Brain microvascular endothelial cell (primary cell): ENCODE measurements at regions not wholly inside any gene's neighbourhood (a gene's known extent, or its start where the extent isn't known, plus 50 kb on each side); places are given as distances from the start of the nearest gene placed in this dataset.

Source experiments
- DNase-seq: peaks from one replicate; pipeline ENCODE4 v3.0.0-alpha.2; 2020
- H3K27ac ChIP-seq: fragments of 250-450 bp; sonication (Bioruptor Pico); 2 replicates; pipeline ENCODE4 v1.5.1; 2020; ENCODE audit warnings: mild to moderate bottlenecking, moderate library complexity
- H3K27me3 ChIP-seq: fragments of 250-450 bp; sonication (Bioruptor Pico); replicated peaks from 2 replicates; pipeline ENCODE4 v1.5.1; 2020; ENCODE audit warnings: mild to moderate bottlenecking
- H3K36me3 ChIP-seq: fragments of 250-450 bp; sonication (Bioruptor Pico); replicated peaks from 2 replicates; pipeline ENCODE4 v1.5.1; 2020; ENCODE audit warnings: mild to moderate bottlenecking
- H3K4me3 ChIP-seq: 2 replicates; pipeline ENCODE4 v1.5.1; 2011; ENCODE audit warnings: low read depth, mild to moderate bottlenecking, control low read depth, low read length, moderate library complexity
- in situ Hi-C: cut with HindIII; loops from 2 replicates; pipeline ENCODE4 v1.10.0; 2017; ENCODE audit warnings: low sequenced_read_pairs, low pct_ligation_motif_present
- TF ChIP-seq, protein P1 (sequence below): IDR thresholded peaks from 2 replicates; pipeline ENCODE4 v1.5.1; 2011; ENCODE audit warnings: low read depth, mild to moderate bottlenecking, moderate library complexity, low read length, control low read depth, inconsistent platforms; ENCODE audit errors: missing control alignments

DNA sequence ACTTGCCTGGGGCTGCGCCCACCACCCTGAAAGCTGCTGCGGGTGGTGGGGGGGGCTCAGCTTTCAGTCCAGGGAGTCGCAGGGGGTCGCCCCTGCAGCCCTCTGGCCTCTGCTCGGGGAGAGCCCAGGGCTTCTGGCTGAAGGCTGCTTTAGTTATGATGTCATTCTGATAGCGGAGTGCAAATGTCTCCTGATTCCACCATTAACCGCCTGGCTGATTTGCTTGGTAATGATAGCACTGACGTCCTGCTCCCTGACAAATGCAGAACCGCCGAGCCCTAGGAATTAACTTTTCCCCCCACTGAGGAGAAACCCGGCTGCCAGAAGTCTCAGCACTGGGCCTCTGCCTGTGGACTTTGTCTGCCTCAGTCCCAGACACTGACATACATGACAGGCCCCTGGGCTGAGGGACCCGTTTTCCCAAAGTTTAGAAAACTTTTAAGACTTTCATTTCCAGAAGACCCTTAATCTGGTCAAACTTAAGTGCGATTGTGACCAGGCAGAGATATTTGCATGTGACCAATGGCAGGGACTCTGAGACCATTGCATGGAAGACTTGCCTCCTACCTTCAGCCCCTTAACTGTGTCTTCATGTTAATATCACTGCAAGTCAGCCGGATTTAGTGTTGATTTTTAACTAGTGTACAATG is 142.5 kb upstream of the ZNF536 start:
- in situ Hi-C loops = no loop called here
- no peaks in the 10 kb centered on the region for H3K36me3 ChIP-seq
- peaks cover 43% of the 10 kb centered on the region for H3K27me3 ChIP-seq
- DNase-seq = peak; percentile 4
- TF ChIP-seq, protein P1, sequence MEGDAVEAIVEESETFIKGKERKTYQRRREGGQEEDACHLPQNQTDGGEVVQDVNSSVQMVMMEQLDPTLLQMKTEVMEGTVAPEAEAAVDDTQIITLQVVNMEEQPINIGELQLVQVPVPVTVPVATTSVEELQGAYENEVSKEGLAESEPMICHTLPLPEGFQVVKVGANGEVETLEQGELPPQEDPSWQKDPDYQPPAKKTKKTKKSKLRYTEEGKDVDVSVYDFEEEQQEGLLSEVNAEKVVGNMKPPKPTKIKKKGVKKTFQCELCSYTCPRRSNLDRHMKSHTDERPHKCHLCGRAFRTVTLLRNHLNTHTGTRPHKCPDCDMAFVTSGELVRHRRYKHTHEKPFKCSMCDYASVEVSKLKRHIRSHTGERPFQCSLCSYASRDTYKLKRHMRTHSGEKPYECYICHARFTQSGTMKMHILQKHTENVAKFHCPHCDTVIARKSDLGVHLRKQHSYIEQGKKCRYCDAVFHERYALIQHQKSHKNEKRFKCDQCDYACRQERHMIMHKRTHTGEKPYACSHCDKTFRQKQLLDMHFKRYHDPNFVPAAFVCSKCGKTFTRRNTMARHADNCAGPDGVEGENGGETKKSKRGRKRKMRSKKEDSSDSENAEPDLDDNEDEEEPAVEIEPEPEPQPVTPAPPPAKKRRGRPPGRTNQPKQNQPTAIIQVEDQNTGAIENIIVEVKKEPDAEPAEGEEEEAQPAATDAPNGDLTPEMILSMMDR = no peak
- no peak overlapping the region for H3K4me3 ChIP-seq
- H3K27ac ChIP-seq = no peak overlapping the region

DNA sequence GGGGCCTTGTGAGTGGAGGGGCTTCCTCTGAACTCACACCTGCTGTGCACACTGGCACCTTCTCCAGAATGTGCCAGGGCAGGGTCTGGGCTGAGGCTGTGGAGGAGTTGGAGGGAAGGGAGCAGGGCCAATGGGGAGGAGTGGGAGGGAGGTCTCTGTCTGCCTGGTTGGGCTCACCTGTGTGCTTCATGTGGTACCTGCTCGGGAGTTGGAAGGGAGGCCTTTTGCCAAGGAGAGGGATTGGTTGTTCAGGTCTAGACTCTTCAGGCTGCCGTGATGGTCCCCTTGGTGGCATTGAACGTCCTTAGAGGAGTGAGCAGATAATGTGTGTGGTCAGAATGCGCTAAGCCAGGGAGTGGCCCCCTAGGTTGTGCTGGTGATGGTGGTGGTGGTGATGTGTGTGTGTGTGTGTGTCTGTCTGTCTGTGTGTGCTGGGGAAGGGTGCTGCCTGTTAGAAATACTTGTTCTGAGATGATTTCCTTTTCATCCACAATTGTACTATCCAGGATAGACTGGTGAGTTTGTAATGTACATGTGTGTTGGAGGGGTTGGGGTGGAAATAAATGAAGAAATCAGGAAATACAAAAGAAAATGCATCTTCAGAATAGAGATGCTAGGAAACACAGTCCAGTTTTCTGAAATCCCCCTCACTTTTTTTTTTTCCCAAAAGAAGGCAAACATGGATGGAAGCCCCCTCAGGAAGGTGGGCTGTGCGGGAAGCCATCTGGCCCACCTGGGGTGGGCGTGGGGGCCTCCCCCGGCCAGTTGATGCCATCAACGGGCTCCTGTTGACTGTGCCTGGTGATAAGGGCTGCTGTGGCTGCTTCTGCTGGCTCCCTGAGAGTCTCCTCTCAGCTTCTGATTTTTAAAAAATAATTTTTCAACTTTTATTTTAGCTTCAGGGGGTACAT is 140.5 kb upstream of the ZNF536 start:
- TF ChIP-seq, protein P1 = no peak
- Histone ChIP-seq H3K36me3 (no peaks in the 10 kb centered on the region), H3K27ac (no peak overlapping the region), H3K4me3 (no peak overlapping the region), H3K27me3 (peaks cover 29% of the 10 kb centered on the region)
- in situ Hi-C loops = no loop called here
- no peak for DNase-seq

DNA sequence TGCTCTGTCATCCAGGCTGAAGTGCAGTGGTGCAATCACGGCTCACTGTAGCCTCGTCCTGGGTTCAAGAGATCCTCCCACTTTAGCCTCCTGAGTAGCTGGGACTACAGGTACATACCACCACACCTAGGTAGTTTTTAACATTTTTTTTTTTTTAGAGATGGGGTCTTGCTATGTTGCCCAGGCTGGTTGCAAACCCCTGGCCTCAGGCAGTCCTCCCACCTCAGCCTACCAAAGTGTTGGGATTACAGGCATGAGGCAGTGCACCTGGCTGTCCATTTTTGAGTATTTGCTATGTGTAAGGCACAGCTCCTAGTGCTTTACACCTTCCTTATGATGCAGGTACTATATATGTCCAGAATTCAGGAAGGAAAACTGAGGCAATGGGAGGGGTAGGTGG is 138.8 kb upstream of the ZNF536 start:
- no peak overlapping the region for H3K4me3 ChIP-seq
- H3K27ac ChIP-seq = no peak overlapping the region
- DNase-seq = no peak
- in situ Hi-C loops = no loop called here
- peaks cover 14% of the 10 kb centered on the region for H3K27me3 ChIP-seq
- TF ChIP-seq, protein P1 = no peak
- no peaks in the 10 kb centered on the region for H3K36me3 ChIP-seq

DNA sequence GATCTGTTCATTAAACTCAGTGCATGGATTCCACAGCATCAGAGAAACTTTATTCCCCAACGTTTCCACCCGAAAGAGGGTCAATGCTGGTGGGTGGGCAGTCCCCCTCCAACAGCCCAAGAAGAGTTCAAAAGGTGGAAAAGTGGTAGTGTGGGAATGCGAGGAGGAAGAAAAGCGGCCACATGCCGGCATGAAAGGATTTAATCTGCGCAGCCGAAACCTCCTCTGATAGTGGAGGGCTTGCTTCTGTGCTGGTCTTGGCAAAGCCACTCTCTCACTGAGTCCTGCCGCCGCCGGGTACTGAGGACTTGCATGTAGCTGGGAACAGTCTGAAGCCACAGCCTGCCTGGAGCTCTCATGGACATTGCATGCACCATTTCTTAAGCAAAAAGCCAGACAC is 136.2 kb upstream of the ZNF536 start:
- TF ChIP-seq, protein P1 = no peak
- DNase-seq = no peak
- Histone ChIP-seq H3K27me3 (no peaks in the 10 kb centered on the region), H3K27ac (no peak overlapping the region), H3K4me3 (no peak overlapping the region), H3K36me3 (no peaks in the 10 kb centered on the region)
- in situ Hi-C loops = no loop called here

DNA sequence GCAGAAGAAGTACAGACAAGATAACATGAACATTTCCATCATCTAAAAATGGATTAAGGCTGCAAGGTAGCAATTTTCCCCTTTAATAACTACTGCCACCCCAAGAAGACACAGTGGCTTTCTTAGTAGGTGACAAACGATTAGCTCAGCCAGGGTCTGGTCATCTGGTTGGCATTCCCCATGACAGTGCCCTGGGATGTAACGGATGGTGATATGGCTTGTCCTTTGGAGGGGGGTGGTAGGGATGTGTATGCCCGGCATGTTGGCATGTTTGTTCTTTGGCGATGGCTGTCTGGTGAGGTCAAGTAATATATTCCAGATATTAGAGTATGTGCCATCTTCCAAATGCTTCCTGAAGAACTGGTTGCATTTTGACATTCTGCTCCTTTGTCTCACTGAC is 135.6 kb upstream of the ZNF536 start:
- H3K36me3 ChIP-seq = no peaks in the 10 kb centered on the region
- no peak overlapping the region for H3K4me3 ChIP-seq
- in situ Hi-C loops = no loop called here
- H3K27me3 ChIP-seq = no peaks in the 10 kb centered on the region
- no peak overlapping the region for H3K27ac ChIP-seq
- TF ChIP-seq, protein P1 = no peak
- DNase-seq = no peak
